ENCODE measurements at regions not wholly inside any gene's neighbourhood (a gene's known extent, or its start where the extent isn't known, plus 50 kb on each side); places are given as distances from the start of the nearest gene placed in this dataset.

DNA sequence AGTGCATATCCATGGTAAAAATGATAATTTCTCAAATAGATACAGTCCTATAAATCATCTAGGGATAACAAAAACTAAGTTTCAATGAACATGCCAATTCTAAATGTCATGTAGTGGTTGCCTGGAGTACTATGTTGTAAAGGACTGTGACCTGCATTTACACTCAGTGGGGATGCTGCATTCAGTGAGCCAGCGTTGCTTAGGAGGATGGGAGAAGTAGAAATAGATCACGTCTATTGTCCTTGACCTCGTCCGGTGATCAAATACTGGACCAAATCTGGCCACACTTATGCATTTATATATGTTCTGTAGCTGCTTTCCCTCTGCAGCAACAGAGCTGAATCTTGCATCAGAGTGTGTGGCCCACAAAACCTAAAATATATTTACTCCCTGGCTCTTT lies 139.0 kb upstream of the ETAA1 start:
- DNase-seq = no peak

DNA sequence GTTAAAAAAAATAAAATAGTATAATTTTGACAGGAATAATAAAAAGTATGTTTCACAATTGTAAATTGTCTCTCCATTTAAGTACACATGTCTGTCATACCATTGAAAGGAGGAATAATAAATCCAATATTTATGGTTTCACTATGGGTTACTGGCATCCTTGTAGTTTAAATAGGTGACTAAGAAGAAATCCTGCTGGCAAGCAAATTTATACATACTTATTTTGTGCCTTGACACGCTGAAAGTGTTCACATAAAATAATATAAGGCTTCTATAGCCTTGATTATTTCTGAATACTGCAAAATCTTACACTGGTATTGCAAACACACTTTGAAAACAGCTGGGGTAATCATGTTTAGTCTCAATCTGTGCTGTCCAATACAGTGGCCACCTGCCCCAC lies 138.3 kb upstream of the ETAA1 start:
- DNase-seq = no peak

- DNase-seq = peak; percentile 65
Observed at GRCh38 chr2:67259556-67260342, 137.4 kb upstream of the ETAA1 start.

DNA sequence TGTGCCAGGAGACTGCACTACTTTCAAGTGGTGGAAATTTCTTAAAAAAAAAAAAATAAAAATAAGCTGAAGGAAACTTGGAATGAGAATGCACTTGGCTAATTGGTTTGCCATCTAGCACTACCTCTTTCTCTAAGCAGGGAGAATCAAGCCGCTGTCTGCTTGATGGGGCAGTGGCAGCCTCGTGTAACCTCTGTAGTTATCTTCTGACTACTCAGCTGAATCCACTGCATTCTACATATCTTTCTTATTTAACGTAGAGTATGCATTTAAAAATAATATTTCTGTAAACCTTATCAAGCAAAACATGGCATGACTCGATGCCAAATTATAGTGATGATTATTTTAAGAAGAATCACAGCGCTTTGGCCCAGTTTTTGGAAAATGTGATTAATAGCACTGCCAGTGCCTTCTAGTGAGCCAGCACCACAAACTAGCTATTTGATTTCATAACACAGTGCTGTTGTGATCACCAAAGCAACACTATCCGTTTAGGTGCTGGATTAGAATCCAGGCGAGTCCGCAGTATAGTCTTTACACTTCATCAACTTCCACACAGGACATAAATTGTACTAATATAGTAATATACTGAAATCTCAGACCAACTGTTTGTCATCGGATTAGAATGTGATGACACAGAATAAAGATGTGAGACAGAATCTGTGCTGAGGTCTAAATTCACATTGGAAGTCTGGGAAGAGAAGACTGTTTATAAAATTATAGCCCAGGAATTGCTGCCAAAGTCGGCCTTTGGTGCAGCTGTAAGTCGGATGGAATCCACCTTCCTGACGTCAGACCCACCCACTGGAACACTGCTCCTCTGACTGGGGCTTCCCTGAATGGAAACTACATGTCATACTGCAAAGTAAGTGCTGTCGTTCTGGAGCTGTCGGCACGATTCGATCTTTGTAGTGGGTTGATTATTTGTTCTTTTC lies 136.5 kb upstream of the ETAA1 start:
- DNase-seq = no peak

GRCh38 chr2:67267241-67267640 lies 129.9 kb upstream of the ETAA1 start:
- DNase-seq = no peak

DNA sequence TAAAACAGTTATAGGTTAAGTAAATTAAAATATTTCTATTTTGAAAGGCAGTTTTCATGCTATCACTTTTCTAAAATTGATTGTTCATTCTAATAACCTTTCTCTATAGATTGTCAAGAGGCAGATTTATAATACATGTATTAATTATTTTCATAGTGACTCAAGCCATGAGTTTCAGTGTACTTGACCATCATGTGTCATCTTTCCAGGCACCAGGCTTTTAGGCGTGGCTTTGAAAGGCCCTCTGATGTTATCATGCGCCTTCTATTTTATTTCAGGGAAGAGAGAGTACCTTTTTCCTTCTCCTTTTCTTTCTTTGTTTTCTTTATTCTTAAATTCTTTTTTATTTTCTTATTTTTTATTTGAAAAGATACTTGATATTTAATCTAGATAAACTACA lies 128.3 kb upstream of the ETAA1 start:
- DNase-seq = no peak

DNA sequence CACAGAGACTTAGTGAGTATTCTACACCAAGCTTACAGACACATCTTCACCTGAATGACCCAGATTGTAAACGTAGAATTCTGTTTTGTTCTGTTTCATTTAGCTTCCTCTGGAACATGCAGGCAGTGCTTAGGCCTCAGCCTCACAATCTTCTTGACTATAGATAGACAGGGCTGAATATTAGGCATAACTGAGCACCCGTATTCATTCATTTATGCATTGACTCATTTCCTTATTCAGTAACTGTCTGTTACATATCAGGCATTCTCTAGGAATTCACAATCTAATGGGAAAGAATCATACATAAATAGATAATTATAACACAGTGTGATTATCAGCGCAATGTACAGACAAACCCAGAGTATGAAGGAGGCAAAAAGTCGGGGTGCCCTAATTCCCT lies 124.9 kb upstream of the ETAA1 start:
- no peak for DNase-seq

- DNase-seq = no peak
Observed at GRCh38 chr2:67277450-67277849, 119.7 kb upstream of the ETAA1 start.

- no peak for DNase-seq
Observed at GRCh38 chr2:67281101-67281500, 116.0 kb upstream of the ETAA1 start.

GRCh38 chr2:67283641-67284040 lies 113.5 kb upstream of the ETAA1 start:
- no peak for DNase-seq

DNA sequence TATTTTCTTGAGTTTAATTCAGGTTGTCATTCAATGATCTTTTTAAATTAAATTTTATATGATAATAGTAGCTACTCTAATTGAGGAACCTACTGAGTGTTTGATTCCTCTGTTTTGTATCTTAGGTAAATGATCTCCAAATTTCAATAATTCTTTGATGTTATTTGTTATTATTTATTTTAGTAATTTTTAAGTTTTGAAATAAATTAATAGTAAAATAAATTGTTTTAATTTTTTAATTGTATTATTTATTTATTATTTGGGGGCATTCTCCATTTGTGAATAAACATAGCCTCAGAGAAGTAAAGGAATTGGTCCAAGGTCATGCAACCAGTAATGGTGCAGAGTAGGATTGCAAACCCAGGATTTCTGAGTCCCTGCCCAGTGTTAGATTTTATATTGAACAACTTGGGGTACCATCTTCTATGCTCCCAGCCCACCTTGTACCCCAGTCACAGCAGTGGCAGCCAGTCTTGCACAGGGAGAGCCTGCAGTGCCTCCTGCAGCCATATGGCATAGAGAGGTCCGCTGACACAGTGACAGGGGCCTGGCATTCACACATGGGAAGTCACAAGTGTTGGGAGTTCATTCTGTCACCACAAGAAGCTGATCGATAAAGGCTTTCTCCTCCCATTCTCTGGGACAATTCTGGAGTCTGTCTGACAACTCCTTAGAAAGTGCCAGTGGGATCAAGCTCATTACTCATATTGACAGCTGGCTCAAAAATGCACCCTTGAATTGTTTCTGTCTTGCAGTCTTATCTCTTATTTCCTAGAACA lies 110.0 kb upstream of the ETAA1 start:
- DNase-seq = no peak

GRCh38 chr2:67289271-67289670 lies 107.9 kb upstream of the ETAA1 start:
- DNase-seq = no peak

DNA sequence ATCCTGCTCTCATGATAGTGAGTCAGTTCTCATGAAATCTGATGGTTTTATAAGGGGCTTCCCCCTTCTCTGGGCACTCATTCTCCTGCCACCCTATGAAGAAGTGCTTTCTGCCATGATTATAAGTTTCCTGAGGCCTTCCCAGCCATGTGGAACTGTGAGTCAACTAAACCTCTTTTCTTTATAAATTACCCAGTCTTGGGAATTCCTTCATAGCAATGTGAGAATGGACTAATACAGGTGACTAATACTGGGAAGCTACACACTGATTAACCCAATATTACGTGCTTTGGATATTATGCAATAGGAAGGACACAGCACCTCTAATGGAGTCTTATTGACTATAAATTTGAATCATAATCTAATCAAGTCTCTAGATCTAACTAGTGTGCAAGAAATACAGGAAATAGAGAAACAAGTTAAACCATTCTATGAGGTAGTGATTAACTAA lies 107.2 kb upstream of the ETAA1 start:
- DNase-seq = no peak

- no peak for DNase-seq
Observed at GRCh38 chr2:67290451-67291290, 106.5 kb upstream of the ETAA1 start.

GRCh38 chr2:67294218-67294617 lies 102.9 kb upstream of the ETAA1 start:
- no peak for DNase-seq

DNA sequence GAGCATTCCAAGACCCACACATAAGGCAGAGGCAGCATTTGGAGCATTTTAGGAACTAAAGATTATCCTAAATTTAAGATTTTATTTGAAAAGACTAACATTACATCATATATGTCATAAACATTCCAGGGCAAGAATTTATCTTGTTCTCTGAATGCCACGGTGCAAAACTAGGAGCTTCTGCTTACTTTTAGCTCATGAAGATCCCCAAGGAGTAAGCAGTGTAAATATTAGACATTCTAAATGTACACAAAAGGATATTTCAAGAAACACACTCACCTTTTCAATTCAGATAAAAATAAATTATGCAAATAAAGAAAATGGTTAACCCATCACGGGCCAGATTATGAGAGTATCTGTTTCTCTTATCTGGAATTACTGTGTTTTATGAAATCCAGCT lies 101.7 kb upstream of the ETAA1 start:
- no peak for DNase-seq

DNA sequence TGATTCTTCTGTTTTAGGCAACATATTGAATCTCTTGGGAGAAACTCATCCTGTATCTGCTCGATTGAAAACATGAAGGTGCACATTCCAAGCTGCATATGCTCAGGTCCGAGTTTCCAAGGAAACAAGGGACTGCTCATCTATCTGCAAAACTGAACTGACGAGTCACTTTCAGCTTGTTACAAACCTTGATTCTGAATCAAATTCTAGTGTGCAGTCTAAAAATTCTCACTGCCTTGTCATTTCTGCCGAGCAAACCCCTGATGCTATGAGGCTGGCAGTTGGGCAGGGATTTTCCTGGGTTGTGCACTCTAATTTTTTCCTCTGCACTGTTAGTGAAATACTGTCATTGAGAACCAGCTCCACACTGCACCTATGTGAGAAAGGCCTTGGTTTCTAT lies 101.3 kb upstream of the ETAA1 start:
- no peak for DNase-seq

- DNase-seq = peak; percentile 80
Observed at GRCh38 chr2:67304300-67304890, 92.7 kb upstream of the ETAA1 start.

DNA sequence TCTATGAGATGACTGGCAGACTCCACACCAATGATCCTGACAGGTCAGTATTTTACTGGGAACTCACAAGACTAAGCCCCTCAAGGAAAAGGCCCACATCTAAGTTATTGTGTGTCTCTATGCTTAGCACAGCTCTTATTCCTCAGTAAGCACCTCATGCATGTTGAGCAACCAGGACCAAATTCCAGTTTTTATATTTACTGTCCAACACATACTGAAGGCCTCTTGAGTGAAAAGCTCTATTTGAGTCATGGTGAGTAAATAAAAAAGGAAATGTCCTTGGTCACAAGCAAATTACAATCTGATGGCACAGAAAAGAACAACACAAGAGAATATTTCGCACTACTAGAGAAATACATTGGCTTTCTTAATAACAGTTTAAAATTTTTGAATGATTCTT lies 87.9 kb upstream of the ETAA1 start:
- DNase-seq = peak; percentile 18

- no peak for DNase-seq
Observed at GRCh38 chr2:67311536-67311935, 85.6 kb upstream of the ETAA1 start.

- no peak for DNase-seq
Observed at GRCh38 chr2:67312871-67313270, 84.3 kb upstream of the ETAA1 start.

DNA sequence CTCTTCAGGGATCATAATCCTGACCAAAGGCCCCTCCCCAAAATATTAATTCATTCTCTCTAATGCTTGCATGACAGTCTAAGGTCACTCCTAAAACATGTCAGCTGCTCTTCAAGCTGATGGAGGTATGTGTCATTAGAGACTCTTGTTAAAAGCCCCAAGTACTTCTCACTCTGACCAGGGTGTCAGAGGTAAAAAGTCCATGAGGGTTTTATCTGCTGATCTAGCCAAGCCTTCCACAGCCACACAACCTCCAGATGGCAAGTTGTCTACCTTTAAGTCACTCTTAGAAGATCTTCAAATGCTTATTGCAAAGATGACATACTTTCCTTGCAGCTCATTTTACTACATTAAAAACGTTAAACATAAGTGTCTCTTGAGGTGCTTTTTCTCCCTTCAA lies 83.6 kb upstream of the ETAA1 start:
- DNase-seq = no peak
